ENCODE measurements at regions not wholly inside any gene's neighbourhood (a gene's known extent, or its start where the extent isn't known, plus 50 kb on each side); places are given as distances from the start of the nearest gene placed in this dataset.
"Not testable (repeated sequence)": the region's sequence is repeated elsewhere in the genome, so short reads cannot be mapped to it uniquely, and the experiment has no call there.

DNA sequence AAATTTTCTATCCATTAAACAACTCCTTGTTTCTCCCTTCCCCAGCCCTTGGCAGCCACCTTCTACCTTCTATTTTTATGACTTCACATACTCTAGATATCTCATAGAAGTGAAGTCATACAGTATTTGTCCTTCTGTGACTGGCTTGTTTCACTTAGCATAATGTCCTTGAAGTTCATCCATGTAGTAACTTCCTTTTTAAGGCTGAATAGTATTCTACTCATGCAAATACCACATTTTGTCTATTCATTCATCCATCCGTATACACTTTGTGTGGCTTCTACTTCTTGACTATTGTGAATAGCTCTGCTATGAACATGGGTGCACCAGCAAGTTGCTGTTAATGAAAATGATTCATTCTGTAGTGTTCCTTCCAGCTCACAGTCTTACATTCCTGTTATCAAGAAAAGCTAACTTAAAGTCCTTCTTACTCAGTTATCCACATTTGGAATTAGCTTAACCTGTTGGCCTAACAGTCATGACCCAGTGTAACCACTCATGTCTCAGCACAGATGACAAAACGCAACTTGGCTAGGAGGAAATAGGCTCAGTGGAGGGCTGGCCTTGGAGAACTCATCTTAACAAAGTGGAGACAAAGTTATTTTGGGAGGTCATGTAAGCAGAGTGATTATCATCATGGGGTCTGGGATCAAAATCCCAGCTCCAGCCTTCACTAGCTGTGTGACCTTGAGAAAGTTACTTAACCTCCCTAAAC lies 129.7 kb upstream of the MAP3K1 start:
- DNase-seq, result no peak

DNA sequence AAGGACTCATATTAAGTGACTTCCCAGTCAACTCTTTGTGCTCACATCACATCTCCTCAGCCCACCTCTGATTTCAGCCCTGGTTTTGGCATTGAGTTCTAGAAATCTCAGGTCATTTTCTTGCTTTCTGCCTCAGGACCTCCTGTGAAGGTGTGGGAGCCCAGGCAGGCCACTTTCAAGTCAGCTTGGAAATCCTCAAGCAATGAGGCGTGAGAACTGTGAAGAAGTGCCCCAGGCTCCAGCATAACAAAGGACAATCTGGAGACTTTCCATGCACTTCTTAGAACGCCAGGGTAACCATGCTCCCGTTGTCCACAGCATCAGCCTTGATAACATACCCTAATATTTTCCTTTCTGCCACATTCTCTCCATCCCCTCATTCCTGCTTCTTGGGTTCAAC lies 131.2 kb upstream of the MAP3K1 start:
- DNase-seq, result no peak

DNA sequence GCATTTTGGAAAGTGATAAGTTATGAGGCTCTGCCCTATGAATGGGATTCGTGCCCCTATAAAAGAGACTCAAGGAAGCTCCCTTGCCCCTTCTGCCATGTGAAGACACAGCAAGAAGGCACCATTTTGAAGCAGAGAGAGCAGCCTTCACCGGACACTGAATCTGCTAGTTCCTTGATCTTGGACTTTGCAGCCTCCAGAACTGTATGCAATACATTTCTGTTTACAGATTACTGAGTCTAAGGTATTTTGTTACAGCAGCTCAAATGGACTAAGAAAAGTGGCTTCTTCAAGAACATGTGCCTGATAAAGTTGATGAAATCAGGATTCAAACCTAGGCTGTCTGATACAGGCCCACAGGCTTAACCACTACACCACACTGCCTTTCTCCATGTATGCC lies 131.6 kb upstream of the MAP3K1 start:
- DNase-seq, result no peak

- no peak for DNase-seq
Observed at GRCh38 chr5:56683281-56683680, 132.1 kb upstream of the MAP3K1 start.

DNA sequence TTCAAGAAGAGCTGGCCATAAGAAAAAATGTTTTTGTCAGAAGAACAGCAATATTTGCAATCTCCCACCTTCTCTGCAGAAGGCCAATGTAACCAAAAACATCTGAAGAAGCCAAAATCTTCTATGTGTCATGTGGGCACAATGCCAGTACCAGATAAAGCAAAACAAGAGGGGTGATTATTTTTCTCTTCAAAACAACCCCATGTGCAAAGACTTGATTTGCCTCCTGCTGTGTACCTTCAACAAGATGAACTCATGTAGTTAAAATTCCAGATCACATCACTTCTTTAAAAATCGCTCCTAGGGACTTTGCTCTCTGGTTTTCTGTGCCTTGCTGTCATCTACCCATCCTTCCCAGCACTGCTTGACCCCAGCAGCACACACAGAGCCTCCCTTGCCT lies 134.0 kb upstream of the MAP3K1 start:
- DNase-seq, result no peak

DNA sequence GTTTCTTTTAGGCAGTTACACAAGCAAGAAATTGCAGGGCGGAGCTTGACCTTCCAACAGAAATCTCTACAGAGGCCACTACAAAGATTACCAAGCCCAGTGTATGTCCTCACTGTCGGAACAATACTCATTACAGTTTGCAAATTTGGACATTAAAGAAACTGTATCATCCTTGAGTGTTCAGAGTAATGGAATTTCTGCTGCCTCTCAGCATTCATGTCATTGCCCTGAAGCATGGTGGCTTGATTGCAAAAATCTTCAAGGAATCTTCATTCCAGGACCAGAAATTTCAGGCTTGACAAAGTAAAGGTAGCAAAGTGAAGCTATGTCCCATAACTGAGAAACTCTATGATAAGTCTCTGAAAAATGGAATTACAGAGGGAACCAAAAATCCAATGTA lies 134.6 kb upstream of the MAP3K1 start:
- no peak for DNase-seq

GRCh38 chr5:56677690-56678305 lies 137.6 kb upstream of the MAP3K1 start:
- no peak for DNase-seq

- no peak for DNase-seq
Observed at GRCh38 chr5:56676091-56676768, 139.1 kb upstream of the MAP3K1 start.

GRCh38 chr5:56674441-56674840 lies 140.9 kb upstream of the MAP3K1 start:
- no peak for DNase-seq

DNA sequence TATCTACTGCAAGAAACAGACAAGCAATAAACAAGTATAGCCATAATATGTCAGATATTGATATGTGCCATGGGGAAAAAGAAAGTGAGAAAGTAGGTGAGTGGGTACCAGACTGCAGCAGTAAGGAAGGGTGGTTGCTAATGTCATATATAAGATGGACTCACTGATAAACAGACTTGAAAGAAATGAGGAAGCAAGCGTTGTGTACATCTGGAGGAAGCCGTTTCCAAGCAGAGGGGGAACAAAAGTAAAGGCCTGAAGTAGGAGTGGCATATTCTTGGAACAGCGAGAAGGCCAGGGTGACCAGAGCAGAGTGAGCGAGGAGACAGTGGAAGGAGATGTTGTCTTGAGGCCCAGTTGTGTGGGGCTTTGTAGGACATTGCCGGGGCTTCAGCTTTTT lies 142.2 kb upstream of the MAP3K1 start:
- DNase-seq, result no peak

DNA sequence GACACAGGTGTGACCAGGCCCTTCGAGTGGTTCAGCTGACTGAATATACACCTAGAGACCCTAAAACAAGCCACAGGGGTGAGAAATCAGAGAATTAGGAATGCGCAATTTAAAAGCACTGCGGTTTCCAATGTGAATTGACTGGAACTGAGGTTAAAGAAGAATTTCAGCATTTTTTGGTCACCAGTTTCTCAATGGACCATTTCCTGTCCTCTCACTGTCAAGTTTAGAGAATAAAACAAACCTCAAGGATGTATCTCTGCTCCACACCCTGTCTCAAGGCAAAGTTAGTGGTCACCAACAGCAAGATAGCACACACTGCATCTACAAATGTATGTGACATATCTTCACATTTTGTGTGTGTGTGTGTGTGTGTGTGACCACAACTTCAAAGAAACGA lies 143.8 kb upstream of the MAP3K1 start:
- no peak for DNase-seq

- no peak for DNase-seq
Observed at GRCh38 chr5:56670916-56671315, 144.4 kb upstream of the MAP3K1 start.

GRCh38 chr5:56669534-56670483 lies 145.5 kb upstream of the MAP3K1 start:
- DNase-seq, result peak; percentile 51

DNA sequence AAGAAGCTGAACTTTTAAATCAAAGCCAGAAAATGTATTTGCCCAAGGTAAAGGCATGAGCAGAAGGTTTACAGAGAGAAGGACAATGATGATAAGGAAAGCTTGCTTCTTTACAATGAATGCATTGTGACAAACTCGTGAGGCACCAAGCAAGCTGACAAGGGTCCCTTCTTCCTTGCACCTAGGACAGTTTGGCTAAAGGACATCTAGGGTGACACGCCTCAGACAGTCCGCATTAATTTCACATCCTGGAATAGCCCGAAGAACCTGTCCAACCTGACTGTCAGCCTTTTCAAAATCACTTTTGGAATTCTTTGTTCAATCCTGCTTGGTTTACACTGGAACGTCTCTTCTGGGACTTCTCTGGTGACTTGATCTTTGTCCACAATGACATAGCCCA lies 146.4 kb upstream of the MAP3K1 start:
- DNase-seq, result no peak

DNA sequence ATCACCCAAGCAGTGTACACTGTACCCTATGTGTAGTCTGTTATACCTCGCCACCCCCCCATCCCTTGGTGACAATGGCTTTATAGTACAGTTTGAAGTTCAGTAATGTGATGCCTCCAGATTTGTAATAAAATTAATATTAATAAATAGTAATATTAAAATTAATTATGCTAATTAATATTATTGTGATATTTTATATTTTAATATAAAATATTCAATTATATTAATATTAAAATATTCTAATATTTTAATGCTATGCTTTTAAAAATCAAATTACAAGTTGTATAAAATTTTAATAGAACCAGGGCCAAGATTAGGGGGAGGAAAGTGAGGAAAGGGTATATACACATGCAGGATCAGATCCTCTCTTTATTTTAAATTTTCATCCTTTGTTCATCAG lies 147.7 kb upstream of the MAP3K1 start:
- DNase-seq, result no peak

DNA sequence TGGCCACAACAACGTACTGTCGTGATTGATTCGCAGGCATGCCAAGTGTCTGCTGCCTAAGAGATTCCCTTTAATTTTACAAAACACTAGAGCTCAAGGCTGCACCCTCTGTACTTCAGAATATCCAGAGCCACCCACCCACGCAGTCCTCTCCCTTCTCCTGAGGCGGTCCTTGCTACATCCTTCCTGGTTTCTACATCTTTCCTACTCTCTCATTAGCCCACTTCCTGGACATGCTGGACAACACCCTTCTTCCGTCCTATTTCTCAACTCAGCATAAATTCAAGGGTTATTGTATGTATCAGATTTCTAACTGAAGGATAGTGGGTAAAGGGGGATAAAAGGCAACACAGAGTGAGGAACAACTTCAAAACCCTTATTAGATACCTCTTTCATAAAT lies 148.4 kb upstream of the MAP3K1 start:
- no peak for DNase-seq

DNA sequence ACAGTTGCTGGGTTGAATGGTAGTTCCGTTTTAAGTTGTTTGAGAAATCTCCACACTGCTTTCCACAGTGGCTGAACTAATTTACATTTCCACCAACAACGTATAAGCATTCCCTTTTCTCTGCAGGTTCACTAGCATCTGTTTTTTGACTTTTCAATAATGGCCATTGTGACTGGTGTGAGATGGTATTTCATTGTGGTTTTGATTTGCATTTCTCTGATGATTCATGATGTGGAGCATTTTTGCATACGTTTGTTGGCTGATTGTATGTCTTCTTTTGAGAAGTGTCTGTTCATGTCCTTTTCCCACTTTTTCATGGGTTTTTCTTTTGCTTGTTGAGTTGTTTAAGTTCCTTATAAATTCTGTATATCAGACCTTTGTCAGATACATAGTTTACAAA lies 150.2 kb upstream of the MAP3K1 start:
- DNase-seq, result not testable (repeated sequence)

GRCh38 chr5:56664025-56664424 lies 151.3 kb upstream of the MAP3K1 start:
- no peak for DNase-seq

DNA sequence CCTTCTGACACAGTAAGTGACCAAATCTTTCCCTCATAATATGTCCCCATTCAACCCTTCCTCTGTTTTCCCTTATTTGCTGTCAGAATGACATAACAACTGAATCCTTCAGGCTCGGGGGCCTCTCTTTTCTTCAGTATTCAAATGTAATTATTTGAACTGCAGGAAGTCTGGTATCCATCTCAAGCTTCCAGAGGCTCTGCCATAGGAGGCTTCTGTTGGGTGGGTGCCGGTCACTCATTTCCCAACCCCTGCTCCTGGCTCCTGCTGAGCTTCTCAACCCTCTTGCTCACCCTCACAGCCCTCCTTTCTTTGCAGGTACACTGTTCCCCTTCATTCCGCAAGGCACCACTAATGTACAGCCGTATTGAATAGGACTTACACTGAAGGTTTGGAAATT lies 151.8 kb upstream of the MAP3K1 start:
- no peak for DNase-seq

GRCh38 chr5:56662893-56663292 lies 152.5 kb upstream of the MAP3K1 start:
- no peak for DNase-seq

DNA sequence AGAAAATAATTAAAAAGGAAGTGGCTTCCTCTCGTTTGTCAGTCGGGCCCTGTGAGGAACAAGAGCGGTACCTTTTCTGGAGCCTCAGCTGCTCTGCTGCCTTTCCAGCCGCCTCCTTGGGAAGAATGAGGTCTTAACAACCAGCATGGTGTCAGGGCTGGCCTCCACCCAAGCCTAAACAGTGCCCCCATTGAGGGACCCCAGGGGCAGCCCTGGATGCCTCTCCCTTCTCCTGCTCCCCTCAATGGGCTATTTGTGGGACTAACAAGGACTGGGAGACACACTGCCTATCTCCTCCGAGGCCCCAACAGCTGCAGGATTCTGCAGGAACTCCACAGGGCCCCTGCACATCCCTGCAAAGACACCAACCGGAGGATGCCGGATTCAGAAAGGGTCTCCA lies 155.4 kb upstream of the MAP3K1 start:
- DNase-seq, result no peak

- DNase-seq, result no peak
Observed at GRCh38 chr5:56658972-56659371, 156.4 kb upstream of the MAP3K1 start.

Measured in stimulated activated CD4-positive, alpha-beta T cell treated with anti-CD3 and anti-CD28 coated beads, Interleukin-4, amount 100 ng/mL, for 24 hours (primary cell).